ENCODE measurements at regions not wholly inside any gene's neighbourhood (a gene's known extent, or its start where the extent isn't known, plus 50 kb on each side); places are given as distances from the start of the nearest gene placed in this dataset.

DNA sequence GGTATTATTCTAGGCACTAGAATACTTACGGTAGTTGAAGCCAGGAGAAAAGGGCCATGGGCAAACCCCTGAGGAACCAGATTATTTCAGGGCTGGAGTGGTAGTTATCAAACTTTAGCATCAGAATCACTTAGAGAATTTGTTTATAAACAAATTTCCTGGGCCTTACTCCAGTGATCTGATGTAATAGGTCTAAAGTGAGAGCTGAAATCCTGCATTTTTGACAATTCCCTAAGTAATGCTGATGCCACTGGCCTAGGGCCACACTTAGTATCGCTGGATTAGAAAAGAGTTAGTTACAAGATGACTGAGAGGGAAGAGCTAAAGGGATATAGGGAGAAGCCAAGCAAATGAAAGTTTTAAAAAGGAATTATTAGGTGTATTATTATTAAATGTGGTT lies 412.5 kb upstream of the THRB start:
- intact Hi-C loops (cut with micrococcal nuclease; ENCODE audit: unreplicated experiment) (no loop called here), in situ Hi-C loops (cut with HindIII; ENCODE audit: low pct_unique_long_range_greater_than_20kb, low sequenced_read_pairs) (no loop called here)
- TF ChIP-seq SIN3A (IDR thresholded peaks at IDR 0.05; ENCODE audit: borderline replicate concordance, insufficient read depth, low read depth, low read length) (no peak), POLR2AphosphoS5 (IDR thresholded peaks at IDR 0.05; ENCODE audit: low read depth, low read length) (no peak), TCF7L2 (IDR thresholded peaks at IDR 0.05; ENCODE audit: low read depth, low read length) (no peak)
- TF ChIP-seq, protein P1, sequence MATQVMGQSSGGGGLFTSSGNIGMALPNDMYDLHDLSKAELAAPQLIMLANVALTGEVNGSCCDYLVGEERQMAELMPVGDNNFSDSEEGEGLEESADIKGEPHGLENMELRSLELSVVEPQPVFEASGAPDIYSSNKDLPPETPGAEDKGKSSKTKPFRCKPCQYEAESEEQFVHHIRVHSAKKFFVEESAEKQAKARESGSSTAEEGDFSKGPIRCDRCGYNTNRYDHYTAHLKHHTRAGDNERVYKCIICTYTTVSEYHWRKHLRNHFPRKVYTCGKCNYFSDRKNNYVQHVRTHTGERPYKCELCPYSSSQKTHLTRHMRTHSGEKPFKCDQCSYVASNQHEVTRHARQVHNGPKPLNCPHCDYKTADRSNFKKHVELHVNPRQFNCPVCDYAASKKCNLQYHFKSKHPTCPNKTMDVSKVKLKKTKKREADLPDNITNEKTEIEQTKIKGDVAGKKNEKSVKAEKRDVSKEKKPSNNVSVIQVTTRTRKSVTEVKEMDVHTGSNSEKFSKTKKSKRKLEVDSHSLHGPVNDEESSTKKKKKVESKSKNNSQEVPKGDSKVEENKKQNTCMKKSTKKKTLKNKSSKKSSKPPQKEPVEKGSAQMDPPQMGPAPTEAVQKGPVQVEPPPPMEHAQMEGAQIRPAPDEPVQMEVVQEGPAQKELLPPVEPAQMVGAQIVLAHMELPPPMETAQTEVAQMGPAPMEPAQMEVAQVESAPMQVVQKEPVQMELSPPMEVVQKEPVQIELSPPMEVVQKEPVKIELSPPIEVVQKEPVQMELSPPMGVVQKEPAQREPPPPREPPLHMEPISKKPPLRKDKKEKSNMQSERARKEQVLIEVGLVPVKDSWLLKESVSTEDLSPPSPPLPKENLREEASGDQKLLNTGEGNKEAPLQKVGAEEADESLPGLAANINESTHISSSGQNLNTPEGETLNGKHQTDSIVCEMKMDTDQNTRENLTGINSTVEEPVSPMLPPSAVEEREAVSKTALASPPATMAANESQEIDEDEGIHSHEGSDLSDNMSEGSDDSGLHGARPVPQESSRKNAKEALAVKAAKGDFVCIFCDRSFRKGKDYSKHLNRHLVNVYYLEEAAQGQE (IDR thresholded peaks at IDR 0.05; ENCODE audit: insufficient read depth in 1 of 2, low read depth in 2 of 2, low read length in 1 of 2), result no peak
- TF ChIP-seq, protein P2, sequence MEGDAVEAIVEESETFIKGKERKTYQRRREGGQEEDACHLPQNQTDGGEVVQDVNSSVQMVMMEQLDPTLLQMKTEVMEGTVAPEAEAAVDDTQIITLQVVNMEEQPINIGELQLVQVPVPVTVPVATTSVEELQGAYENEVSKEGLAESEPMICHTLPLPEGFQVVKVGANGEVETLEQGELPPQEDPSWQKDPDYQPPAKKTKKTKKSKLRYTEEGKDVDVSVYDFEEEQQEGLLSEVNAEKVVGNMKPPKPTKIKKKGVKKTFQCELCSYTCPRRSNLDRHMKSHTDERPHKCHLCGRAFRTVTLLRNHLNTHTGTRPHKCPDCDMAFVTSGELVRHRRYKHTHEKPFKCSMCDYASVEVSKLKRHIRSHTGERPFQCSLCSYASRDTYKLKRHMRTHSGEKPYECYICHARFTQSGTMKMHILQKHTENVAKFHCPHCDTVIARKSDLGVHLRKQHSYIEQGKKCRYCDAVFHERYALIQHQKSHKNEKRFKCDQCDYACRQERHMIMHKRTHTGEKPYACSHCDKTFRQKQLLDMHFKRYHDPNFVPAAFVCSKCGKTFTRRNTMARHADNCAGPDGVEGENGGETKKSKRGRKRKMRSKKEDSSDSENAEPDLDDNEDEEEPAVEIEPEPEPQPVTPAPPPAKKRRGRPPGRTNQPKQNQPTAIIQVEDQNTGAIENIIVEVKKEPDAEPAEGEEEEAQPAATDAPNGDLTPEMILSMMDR (IDR thresholded peaks at IDR 0.05), result no peak
- ATAC-seq, result no peak
- POLR2A ChIA-PET, result no interaction called here
- Histone ChIP-seq H3K9me3 (ENCODE audit: control insufficient read depth, insufficient read depth, low read depth, low read length) (no peaks in the 10 kb centered on the region), H3K27ac (ENCODE audit: low read length) (no peak overlapping the region), H3K4me3 (ENCODE audit: low read depth in 2 of 2, low read length in 2 of 2) (no peak overlapping the region), H3K4me1 (ENCODE audit: control insufficient read depth, insufficient read depth, low read length) (no peaks in the 10 kb centered on the region), H3K27me3 (ENCODE audit: control insufficient read depth, insufficient read depth, low read length) (no peaks in the 10 kb centered on the region), H3K36me3 (ENCODE audit: control insufficient read depth, insufficient read depth, low read length) (no peaks in the 10 kb centered on the region)
- no peak for DNase-seq (ENCODE audit: low read depth, low spot score)
- CTCF ChIA-PET, result no interaction called here
- no TSS peak for BruUV-seq (replicated peaks)

DNA sequence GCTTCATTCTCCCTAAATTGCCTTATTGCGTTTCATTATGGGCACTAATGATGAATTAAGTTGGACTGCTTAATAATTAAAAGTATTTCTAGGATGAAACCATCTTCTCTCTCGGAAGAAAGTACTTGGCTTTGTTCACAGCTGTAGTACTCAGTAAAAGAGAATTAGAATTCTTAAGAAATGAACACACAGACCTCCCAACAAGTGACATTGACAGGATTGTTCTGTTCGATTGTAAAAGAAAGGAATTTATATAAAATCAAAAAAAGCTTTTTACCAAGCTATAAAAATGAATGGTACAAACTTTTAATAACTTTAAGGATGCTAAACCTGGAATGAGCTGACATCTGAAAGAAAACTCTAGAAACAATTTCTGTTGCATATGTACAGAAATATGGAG lies 416.4 kb upstream of the THRB start:
- Histone ChIP-seq H3K36me3 (ENCODE audit: control insufficient read depth, insufficient read depth, low read length) (no peaks in the 10 kb centered on the region), H3K27me3 (ENCODE audit: control insufficient read depth, insufficient read depth, low read length) (no peaks in the 10 kb centered on the region), H3K4me3 (ENCODE audit: low read depth in 2 of 2, low read length in 2 of 2) (no peak overlapping the region), H3K27ac (ENCODE audit: low read length) (no peak overlapping the region), H3K9me3 (ENCODE audit: control insufficient read depth, insufficient read depth, low read depth, low read length) (no peaks in the 10 kb centered on the region), H3K4me1 (ENCODE audit: control insufficient read depth, insufficient read depth, low read length) (no peaks in the 10 kb centered on the region)
- DNase-seq (ENCODE audit: low read depth, low spot score) (no peak), ATAC-seq (no peak)
- ChIA-PET CTCF (no interaction called here), POLR2A (no interaction called here)
- TF ChIP-seq, protein P2 (IDR thresholded peaks at IDR 0.05), result no peak
- TF ChIP-seq, protein P1 (IDR thresholded peaks at IDR 0.05; ENCODE audit: insufficient read depth in 1 of 2, low read depth in 2 of 2, low read length in 1 of 2), result no peak
- TF ChIP-seq POLR2AphosphoS5 (IDR thresholded peaks at IDR 0.05; ENCODE audit: low read depth, low read length), result no peak
- no peak for TF ChIP-seq TCF7L2 (IDR thresholded peaks at IDR 0.05; ENCODE audit: low read depth, low read length)
- no peak for TF ChIP-seq SIN3A (IDR thresholded peaks at IDR 0.05; ENCODE audit: borderline replicate concordance, insufficient read depth, low read depth, low read length)
- in situ Hi-C loops (cut with HindIII; ENCODE audit: low pct_unique_long_range_greater_than_20kb, low sequenced_read_pairs), result no loop called here
- BruUV-seq (replicated peaks), result no TSS peak
- intact Hi-C loops (cut with micrococcal nuclease; ENCODE audit: unreplicated experiment), result no loop called here
